Erythroblast (primary cell): ENCODE measurements at regions not wholly inside any gene's neighbourhood (a gene's known extent, or its start where the extent isn't known, plus 50 kb on each side); places are given as distances from the start of the nearest gene placed in this dataset.

Source experiments
- GATA1 ChIP-seq: IDR thresholded peaks from 2 replicates; pipeline ENCODE4 v1.6.1; 2011; ENCODE audit warnings: low read depth, mild to moderate bottlenecking, control low read depth, low read length, moderate library complexity
- POLR2A ChIP-seq: IDR thresholded peaks from 2 replicates; pipeline ENCODE4 v1.6.1; 2011; ENCODE audit warnings: mild to moderate bottlenecking, low read length

GRCh38 chr10:30680908-30681307, 51.4 kb upstream of the LYZL2 start:
- TF ChIP-seq POLR2A (no peak), GATA1 (no peak)
